Bronchial epithelial cell (primary cell): ENCODE measurements at regions not wholly inside any gene's neighbourhood (a gene's known extent, or its start where the extent isn't known, plus 50 kb on each side); places are given as distances from the start of the nearest gene placed in this dataset.
"Not testable (repeated sequence)": the region's sequence is repeated elsewhere in the genome, so short reads cannot be mapped to it uniquely, and the experiment has no call there.

Experiments
- DNase-seq: peaks from one replicate; pipeline ENCODE4 v3.0.0-alpha.2; 2010; ENCODE audit warnings: low read depth
- FAIRE-seq: peaks from 2 replicates; lab custom pipeline; 2011; peaks lifted over from hg19 to GRCh38; lab: Jason Lieb, UNC
- H3K27me3 ChIP-seq: 2 replicates; pipeline ENCODE4 v1.5.1; 2011; ENCODE audit warnings: low read length; ENCODE audit not compliant: control insufficient read depth, insufficient read depth
- H3K36me3 ChIP-seq: 2 replicates; pipeline ENCODE4 v1.5.1; 2011; ENCODE audit warnings: low read length; ENCODE audit not compliant: control insufficient read depth, insufficient read depth
- H3K4me3 ChIP-seq: 2 replicates; pipeline ENCODE4 v1.5.1; 2011; ENCODE audit warnings: mild to moderate bottlenecking, low read depth, low read length, control low read depth
- CTCF ChIP-seq: IDR thresholded peaks from 2 replicates; pipeline ENCODE4 v1.5.1; 2011; ENCODE audit warnings: mild to moderate bottlenecking, moderate library complexity, low read length, control low read depth, inconsistent platforms; ENCODE audit not compliant: insufficient read depth, severe bottlenecking

DNA sequence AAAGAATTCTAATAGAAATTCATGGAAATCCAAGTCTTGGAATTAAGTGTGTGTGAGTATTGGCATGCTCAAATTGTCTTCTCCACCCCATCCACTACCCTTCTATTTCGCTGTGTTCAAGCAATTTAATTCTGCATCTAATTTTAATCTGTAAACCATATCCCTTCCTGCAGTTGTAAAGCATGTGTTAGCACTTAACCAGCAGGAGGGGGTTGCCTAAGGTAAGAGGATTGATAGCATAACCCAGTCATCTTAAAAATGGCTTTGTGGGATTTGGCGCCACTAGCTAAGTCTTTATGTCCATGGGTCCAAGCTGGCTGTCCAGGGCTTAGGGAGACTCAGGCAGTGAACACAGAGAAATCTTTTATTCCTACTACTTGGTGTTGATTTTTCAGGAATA, 210.3 kb downstream of the PTPRC start:
- DNase-seq (no peak), FAIRE-seq (no peak)
- H3K27me3 ChIP-seq = no peaks in the 10 kb centered on the region
- peaks cover 8% of the 10 kb centered on the region for H3K36me3 ChIP-seq
- no peak for TF ChIP-seq CTCF
- H3K4me3 ChIP-seq = no peak overlapping the region

GRCh38 chr1:198850196-198850595, 211.4 kb downstream of the PTPRC start:
- no peaks in the 10 kb centered on the region for H3K27me3 ChIP-seq
- no peak for FAIRE-seq
- H3K4me3 ChIP-seq = no peak overlapping the region
- peak; percentile 91 for DNase-seq
- no peak for TF ChIP-seq CTCF
- H3K36me3 ChIP-seq = peaks cover 8% of the 10 kb centered on the region

GRCh38 chr1:198850966-198851365, 212.1 kb downstream of the PTPRC start:
- H3K36me3 ChIP-seq, H3K4me3 ChIP-seq, H3K27me3 ChIP-seq, DNase-seq, FAIRE-seq: not testable (repeated sequence)

DNA sequence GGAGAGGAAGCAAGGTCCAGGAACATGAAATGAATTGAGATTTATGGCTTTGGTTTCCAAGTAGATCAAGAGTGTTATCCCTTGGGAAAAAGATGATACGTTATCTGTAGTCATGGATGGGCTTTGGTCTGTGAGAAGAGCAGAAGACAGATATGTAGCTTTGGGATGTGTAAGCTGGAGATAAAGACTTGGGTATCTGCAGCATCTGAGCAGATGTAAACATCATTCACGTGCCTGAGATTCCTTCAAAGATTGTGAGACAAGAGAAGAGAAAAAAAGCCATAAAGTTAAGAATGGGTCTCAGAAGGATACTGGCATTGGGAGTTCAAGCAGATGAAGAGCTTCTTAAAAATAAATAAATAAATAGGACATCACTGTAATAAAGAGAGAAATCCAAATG, 217.8 kb downstream of the PTPRC start:
- no peaks in the 10 kb centered on the region for H3K27me3 ChIP-seq
- TF ChIP-seq CTCF = no peak
- H3K36me3 ChIP-seq = no peaks in the 10 kb centered on the region
- H3K4me3 ChIP-seq = no peak overlapping the region
- DNase-seq (no peak), FAIRE-seq (no peak)

DNA sequence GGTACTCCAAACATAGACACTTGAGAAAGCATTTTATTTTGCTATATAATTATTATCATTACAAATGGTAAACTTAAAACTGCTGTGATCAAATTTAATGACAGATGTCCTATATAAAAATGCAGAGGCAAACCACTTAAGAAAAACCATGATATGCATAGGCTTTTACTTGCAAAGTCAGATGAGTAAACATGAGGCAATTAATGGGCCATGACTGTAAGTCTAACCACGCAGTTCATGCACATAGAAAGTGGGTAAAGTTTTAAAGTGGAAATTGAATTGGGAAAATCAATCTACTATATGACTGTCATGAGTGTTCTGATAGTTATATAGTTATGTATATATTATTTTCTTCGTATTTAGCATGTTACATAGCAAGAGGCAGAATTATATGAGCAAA, 219.2 kb downstream of the PTPRC start:
- no peak for DNase-seq
- FAIRE-seq = no peak

GRCh38 chr1:198860371-198860770, 221.5 kb downstream of the PTPRC start:
- FAIRE-seq (no peak), DNase-seq (no peak)
- Histone ChIP-seq H3K27me3 (no peaks in the 10 kb centered on the region), H3K36me3 (no peaks in the 10 kb centered on the region), H3K4me3 (no peak overlapping the region)
- TF ChIP-seq CTCF = no peak

More for the DNA sequence above, 219.2 kb downstream of the PTPRC start:
- Histone ChIP-seq H3K4me3 (no peak overlapping the region), H3K27me3 (no peaks in the 10 kb centered on the region), H3K36me3 (no peaks in the 10 kb centered on the region)
- no peak for TF ChIP-seq CTCF
